22Rv1 (cell line): ENCODE measurements at regions not wholly inside any gene's neighbourhood (a gene's known extent, or its start where the extent isn't known, plus 50 kb on each side); places are given as distances from the start of the nearest gene placed in this dataset.

Source experiments
- ZFX ChIP-seq: fragments of 450-650 bp; IDR thresholded peaks from 2 replicates; pipeline ENCODE4 v1.6.1; 2017; ENCODE audit warnings: antibody characterized with exemption, borderline replicate concordance
- TF ChIP-seq, protein P1 (sequence below): fragments of 450-650 bp; IDR thresholded peaks from 2 replicates; pipeline ENCODE4 v1.5.1; 2017; ENCODE audit warnings: mild to moderate bottlenecking

DNA sequence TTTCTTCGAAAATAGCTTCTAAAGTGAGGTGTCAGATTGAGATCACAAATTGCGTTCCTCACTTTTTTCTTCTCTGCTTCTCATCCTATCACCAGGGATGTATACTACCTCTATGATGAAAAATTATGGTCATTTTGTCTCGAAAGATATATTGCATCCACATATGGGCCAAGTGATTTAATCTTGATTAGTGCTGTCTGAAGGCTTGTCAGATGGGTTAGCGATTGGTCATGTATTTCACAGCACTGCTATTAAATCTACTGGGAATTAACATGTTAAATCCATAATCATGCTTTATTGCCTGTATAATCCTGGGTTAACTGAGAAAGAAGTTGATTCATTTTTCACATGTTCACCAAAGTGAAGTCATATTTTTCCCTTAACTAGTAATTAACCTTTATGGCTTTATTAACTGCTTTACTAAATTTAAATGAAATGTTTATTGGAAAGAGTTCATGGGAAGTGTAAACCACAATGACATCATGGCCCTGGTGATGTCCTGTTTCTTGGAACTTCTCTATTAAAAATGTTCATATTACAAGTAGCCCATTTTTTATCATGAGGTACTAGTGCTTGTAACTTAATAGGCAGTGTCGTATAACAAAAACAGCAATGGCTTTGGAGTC is 193.3 kb downstream of the SMC2 start:
- TF ChIP-seq, protein P1, sequence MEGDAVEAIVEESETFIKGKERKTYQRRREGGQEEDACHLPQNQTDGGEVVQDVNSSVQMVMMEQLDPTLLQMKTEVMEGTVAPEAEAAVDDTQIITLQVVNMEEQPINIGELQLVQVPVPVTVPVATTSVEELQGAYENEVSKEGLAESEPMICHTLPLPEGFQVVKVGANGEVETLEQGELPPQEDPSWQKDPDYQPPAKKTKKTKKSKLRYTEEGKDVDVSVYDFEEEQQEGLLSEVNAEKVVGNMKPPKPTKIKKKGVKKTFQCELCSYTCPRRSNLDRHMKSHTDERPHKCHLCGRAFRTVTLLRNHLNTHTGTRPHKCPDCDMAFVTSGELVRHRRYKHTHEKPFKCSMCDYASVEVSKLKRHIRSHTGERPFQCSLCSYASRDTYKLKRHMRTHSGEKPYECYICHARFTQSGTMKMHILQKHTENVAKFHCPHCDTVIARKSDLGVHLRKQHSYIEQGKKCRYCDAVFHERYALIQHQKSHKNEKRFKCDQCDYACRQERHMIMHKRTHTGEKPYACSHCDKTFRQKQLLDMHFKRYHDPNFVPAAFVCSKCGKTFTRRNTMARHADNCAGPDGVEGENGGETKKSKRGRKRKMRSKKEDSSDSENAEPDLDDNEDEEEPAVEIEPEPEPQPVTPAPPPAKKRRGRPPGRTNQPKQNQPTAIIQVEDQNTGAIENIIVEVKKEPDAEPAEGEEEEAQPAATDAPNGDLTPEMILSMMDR, result no peak
- no peak for TF ChIP-seq ZFX
